Kidney epithelial cell (primary cell): ENCODE measurements at regions not wholly inside any gene's neighbourhood (a gene's known extent, or its start where the extent isn't known, plus 50 kb on each side); places are given as distances from the start of the nearest gene placed in this dataset.

Source experiments
- DNase-seq: peaks from one replicate; pipeline ENCODE4 v3.0.0-alpha.2; 2010; ENCODE audit warnings: low read depth
- H3K27me3 ChIP-seq: 2 replicates; pipeline ENCODE4 v1.6.0; 2011; ENCODE audit warnings: low read length; ENCODE audit not compliant: control insufficient read depth, insufficient read depth
- H3K36me3 ChIP-seq: 2 replicates; pipeline ENCODE4 v1.5.1; 2011; ENCODE audit warnings: low read length; ENCODE audit not compliant: control insufficient read depth, insufficient read depth
- H3K4me3 ChIP-seq: 2 replicates; pipeline ENCODE4 v1.5.1; 2011; ENCODE audit warnings: low read depth, mild to moderate bottlenecking, control low read depth, low read length
- TF ChIP-seq, protein P1 (sequence below): IDR thresholded peaks from 2 replicates; pipeline ENCODE4 v1.5.1; 2011; ENCODE audit warnings: mild to moderate bottlenecking, moderate library complexity, low read length, control low read depth, inconsistent platforms; ENCODE audit not compliant: insufficient read depth, poor library complexity, severe bottlenecking

DNA sequence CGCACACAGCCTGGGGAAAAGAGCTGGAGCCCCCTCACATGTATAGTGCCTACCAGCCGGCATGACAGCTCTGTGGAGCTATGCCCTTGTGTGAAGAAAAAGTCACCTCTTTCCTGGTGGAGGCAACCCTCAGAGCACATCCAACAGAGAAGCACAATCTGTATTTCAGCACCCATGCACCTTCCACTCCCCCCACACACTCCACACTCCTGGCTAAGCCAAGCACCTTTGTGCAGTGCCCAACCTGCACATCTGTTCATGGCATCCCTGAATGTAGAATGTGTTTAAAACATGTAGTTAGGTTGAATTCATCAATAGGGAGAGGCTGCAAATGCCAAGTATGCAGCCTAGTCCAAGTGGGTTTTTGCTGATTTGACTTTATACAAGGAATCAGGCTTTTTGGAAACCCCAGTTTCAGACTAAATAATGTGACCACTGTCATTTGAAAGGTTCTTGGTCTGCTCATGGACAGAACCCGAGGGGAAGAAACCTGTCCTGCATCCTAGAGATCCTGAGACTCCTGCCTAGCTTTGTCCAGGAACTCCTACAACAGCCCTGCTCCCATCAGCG lies 197.1 kb downstream of the TOMM20 start:
- DNase-seq: no peak
- Histone ChIP-seq H3K27me3 (no peaks in the 10 kb centered on the region), H3K36me3 (no peaks in the 10 kb centered on the region), H3K4me3 (no peak overlapping the region)
- TF ChIP-seq, protein P1, sequence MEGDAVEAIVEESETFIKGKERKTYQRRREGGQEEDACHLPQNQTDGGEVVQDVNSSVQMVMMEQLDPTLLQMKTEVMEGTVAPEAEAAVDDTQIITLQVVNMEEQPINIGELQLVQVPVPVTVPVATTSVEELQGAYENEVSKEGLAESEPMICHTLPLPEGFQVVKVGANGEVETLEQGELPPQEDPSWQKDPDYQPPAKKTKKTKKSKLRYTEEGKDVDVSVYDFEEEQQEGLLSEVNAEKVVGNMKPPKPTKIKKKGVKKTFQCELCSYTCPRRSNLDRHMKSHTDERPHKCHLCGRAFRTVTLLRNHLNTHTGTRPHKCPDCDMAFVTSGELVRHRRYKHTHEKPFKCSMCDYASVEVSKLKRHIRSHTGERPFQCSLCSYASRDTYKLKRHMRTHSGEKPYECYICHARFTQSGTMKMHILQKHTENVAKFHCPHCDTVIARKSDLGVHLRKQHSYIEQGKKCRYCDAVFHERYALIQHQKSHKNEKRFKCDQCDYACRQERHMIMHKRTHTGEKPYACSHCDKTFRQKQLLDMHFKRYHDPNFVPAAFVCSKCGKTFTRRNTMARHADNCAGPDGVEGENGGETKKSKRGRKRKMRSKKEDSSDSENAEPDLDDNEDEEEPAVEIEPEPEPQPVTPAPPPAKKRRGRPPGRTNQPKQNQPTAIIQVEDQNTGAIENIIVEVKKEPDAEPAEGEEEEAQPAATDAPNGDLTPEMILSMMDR: no peak

DNA sequence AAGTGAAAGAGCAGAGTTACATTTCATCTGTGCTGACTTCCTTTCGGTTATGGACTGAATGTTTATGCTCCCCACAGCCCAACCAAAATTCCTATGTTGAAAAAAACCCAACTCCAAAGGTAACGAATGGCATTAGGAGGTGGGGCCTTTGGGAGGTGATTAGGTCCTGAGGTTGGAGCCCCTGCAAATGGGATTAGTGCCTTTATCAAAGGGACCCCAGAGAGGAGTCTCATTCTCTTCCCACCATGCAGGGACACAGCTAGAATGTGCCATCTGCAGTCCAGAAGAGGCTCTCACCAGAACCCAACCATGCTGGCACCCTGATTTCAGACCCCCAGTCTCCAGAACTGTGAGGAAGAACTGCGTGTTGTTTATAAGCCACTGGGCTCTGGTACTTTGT lies 199.3 kb downstream of the TOMM20 start:
- DNase-seq: no peak
- TF ChIP-seq, protein P1: no peak
- H3K27me3 ChIP-seq: no peaks in the 10 kb centered on the region

DNA sequence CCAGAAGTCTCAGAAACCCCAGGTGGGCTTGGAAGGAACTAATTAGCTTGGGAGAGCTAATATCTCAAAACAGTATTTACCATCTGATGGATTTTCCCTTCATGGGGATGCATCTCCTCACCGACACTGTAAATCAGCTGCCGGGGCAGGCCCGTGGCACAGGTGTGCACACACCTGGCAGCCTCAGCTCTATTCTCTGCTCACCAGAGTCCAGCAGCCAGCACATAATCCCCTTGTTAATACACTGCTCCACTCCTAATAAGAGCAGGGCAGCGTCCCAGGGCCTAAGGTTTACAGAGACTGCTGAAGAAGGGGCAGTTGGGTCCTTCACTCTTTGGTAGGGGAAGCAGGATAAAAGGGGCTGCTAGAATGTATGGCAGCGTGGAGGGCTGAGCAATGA lies 200.0 kb downstream of the TOMM20 start:
- Histone ChIP-seq H3K27me3 (no peaks in the 10 kb centered on the region), H3K36me3 (no peaks in the 10 kb centered on the region), H3K4me3 (no peak overlapping the region)
- no peak for DNase-seq
- TF ChIP-seq, protein P1: no peak

More for the DNA sequence above, 199.3 kb downstream of the TOMM20 start:
- H3K4me3 ChIP-seq: no peak overlapping the region
- no peaks in the 10 kb centered on the region for H3K36me3 ChIP-seq

DNA sequence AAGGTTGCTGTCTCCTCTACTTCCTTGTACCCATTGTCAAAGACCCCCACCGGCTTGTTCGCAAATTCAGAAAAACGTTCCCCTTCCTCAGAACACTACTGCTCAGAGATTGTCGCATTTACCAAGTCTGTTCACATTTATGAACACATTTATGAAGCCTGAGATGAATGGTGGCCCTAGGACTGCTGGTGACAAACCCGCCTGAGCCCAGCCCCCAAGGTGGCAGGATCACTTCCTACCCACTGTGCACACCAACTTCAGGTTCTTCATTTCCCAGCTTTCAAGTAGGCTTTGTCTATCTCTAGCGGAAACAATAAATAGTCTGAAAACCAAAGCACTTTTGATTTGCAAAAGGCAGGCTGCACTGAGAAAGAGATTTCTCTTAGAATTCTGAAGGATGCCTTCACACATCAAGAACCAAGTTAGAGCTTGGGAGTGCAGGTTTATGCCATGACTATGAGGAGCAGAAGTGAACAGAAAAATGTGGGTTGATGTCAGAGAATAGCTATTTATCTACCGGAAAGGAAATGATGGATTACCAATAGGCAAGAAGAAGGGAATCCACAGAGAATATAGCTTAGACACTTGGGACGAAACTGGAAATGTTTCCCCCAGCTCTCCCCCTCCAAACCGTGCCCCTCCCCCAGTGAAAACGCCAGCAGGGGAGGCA lies 200.5 kb downstream of the TOMM20 start:
- Histone ChIP-seq H3K4me3 (no peak overlapping the region), H3K27me3 (no peaks in the 10 kb centered on the region), H3K36me3 (no peaks in the 10 kb centered on the region)
- TF ChIP-seq, protein P1: no peak
- DNase-seq: no peak

DNA sequence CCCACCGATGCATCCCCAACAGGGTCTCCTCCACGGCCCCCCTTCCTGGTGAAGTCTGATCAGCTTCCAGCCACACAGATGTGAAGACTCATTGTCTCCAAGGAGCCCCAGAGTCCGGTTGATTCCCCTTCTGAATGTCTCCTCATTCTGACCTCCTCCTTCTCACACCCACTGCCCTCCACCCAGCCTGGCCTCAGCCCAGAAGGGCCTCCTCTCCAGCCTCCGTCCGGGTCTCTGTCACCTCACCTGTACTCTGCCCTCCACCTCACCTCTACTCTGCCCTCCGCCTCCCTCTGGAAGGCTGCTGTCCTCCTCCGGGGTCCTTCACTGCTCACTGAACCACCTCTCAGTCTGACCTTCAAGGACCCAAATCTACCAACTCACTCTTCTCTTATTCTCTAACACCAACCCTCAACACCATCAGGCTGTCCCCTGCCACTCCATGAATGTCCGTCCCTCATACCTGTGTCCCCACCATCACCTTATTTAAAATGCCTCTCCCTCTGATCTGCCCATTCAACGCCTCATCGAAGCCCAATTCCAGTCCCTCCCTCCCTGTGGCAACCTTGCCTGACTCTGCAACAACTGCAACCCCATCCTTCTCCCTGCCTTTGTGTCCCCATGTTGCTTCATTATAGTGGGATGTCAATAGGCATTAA lies 201.2 kb downstream of the TOMM20 start:
- no peak for DNase-seq
- TF ChIP-seq, protein P1: no peak

More for the DNA sequence above, 201.2 kb downstream of the TOMM20 start:
- Histone ChIP-seq H3K4me3 (no peak overlapping the region), H3K27me3 (no peaks in the 10 kb centered on the region), H3K36me3 (no peaks in the 10 kb centered on the region)
